ENCODE measurements at regions not wholly inside any gene's neighbourhood (a gene's known extent, or its start where the extent isn't known, plus 50 kb on each side); places are given as distances from the start of the nearest gene placed in this dataset.
"Not testable (repeated sequence)": the region's sequence is repeated elsewhere in the genome, so short reads cannot be mapped to it uniquely, and the experiment has no call there.

DNA sequence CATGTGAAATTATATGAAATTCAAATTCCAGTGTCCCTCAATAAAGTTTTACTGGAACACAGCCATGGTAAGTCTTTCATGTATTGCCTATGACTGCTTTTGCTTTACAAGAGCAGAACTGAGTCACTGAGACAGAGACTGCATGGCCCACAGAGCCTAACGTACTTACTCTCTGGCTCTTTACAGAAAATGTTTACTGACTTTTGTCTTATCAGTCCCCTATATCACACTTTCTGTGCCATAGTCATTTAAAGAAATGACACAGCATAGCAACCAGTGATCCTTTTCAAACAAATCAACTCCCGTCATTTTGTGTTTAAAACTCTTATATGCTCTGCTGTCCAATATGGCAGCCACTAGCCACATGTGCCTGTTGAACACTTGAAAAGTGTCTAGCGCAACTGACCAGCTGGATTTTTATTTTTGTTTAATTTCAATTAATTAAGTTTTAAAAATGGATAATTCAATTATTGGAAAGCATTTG is 129.7 kb upstream of the CDIN1 start:
- Histone ChIP-seq H3K9me3 (ENCODE audit: control insufficient read depth, low read depth, low read length) (no peaks in the 10 kb centered on the region), H3K79me1 (ENCODE audit: insufficient read depth, low read depth, low read length, poor library complexity, severe bottlenecking) (no peaks in the 10 kb centered on the region), H3K4me1 (ENCODE audit: insufficient read depth, low read length) (no peaks in the 10 kb centered on the region), H3K27me3 (ENCODE audit: insufficient read depth, low read length) (no peaks in the 10 kb centered on the region), H4K20me1 (ENCODE audit: control insufficient read depth, insufficient read depth, insufficient read length) (no peaks in the 10 kb centered on the region), H3K27ac (ENCODE audit: insufficient read length, low read depth, low read length) (no peak overlapping the region), H3K56ac (ENCODE audit: insufficient read length, low read depth, low read length) (no peak overlapping the region), H3T11ph (ENCODE audit: low read length) (no peak overlapping the region), H2BK120ac (ENCODE audit: low read depth, low read length, poor library complexity, severe bottlenecking) (no peak overlapping the region), H3K9ac (ENCODE audit: extremely low read depth, insufficient read length, low read length) (no peak overlapping the region), H2AK5ac (ENCODE audit: insufficient read length, low read length) (no peak overlapping the region), H3K23ac (ENCODE audit: insufficient read length, low read depth, low read length) (no peak overlapping the region), H2BK20ac (ENCODE audit: low read depth, low read length, poor library complexity, severe bottlenecking) (no peak overlapping the region), H4K8ac (replicated peaks; ENCODE audit: insufficient read length, low read depth, low read length) (no peak overlapping the region), H3K79me2 (ENCODE audit: insufficient read depth, low read length) (no peaks in the 10 kb centered on the region), H3K4ac (ENCODE audit: low read depth, low read length) (no peak overlapping the region), H2BK15ac (ENCODE audit: low read depth, low read length) (no peak overlapping the region), H3K14ac (ENCODE audit: insufficient read depth, low read length) (no peak overlapping the region), H3K23me2 (ENCODE audit: insufficient read length, low read depth, low read length, poor library complexity, severe bottlenecking) (no peaks in the 10 kb centered on the region), H2BK12ac (ENCODE audit: insufficient read length, low read depth, low read length) (no peak overlapping the region), H3K4me2 (ENCODE audit: insufficient read depth, insufficient read length, low read length) (no peak overlapping the region), H3K18ac (ENCODE audit: insufficient read length, low read depth, low read length) (no peak overlapping the region), H4K5ac (ENCODE audit: insufficient read length, low read depth, low read length) (no peak overlapping the region), H2AFZ (ENCODE audit: low read length) (no peak overlapping the region), H2BK5ac (ENCODE audit: insufficient read length, low read length) (no peak overlapping the region), H4K91ac (ENCODE audit: insufficient read length, low read depth, low read length) (no peak overlapping the region)
- DNase-seq, result no peak
- Mint-ChIP-seq H3K27ac (no peak overlapping the region), H3K9me3 (no peaks in the 10 kb centered on the region), H3K27me3 (ENCODE audit: low read depth) (no peaks in the 10 kb centered on the region; the same call in 1 of the 2 replicates), H3K4me3 (no peak overlapping the region), H3K36me3 (ENCODE audit: insufficient read depth in 1 of 3, low read depth in 3 of 3) (no peaks in the 10 kb centered on the region), H3K4me1 (peaks cover 9 to 14% of the 10 kb centered on the region in 2 experiments)
- TF ChIP-seq, protein P1, sequence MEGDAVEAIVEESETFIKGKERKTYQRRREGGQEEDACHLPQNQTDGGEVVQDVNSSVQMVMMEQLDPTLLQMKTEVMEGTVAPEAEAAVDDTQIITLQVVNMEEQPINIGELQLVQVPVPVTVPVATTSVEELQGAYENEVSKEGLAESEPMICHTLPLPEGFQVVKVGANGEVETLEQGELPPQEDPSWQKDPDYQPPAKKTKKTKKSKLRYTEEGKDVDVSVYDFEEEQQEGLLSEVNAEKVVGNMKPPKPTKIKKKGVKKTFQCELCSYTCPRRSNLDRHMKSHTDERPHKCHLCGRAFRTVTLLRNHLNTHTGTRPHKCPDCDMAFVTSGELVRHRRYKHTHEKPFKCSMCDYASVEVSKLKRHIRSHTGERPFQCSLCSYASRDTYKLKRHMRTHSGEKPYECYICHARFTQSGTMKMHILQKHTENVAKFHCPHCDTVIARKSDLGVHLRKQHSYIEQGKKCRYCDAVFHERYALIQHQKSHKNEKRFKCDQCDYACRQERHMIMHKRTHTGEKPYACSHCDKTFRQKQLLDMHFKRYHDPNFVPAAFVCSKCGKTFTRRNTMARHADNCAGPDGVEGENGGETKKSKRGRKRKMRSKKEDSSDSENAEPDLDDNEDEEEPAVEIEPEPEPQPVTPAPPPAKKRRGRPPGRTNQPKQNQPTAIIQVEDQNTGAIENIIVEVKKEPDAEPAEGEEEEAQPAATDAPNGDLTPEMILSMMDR (conservative IDR thresholded peaks at IDR 0.05), result no peak
- WGBS (ENCODE audit: extremely low coverage, insufficient read length, low lambda C conversion rate), result no CpG with 5 or more reads among the region's 3 CpGs

DNA sequence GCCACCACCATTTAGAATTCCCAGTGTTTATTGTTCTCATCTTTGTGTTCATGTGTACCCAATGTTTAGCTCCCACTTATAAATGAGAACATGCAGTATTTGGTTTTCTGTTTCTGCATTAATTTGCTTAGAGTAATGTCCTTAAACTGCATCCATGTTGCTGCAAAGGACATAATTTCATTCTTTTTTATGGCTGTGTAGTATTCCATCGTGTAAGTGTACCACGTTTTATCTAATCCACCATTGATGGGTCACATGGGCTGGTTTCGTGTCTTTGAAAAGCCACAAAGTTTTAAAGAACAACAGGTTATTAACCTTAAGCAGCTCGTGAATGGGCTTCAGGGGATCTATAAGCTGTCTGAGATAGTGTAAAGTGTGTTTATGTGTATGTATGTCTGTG is 125.2 kb upstream of the CDIN1 start:
- peaks cover 11 to 16% of the 10 kb centered on the region in 2 experiments for H3K4me1 Mint-ChIP-seq
- not testable (repeated sequence) for H2AK5ac ChIP-seq (ENCODE audit: insufficient read length, low read length); H3K4me3 Mint-ChIP-seq; H4K20me1 ChIP-seq (ENCODE audit: control insufficient read depth, insufficient read depth, insufficient read length); H3K27ac Mint-ChIP-seq; H4K91ac ChIP-seq (ENCODE audit: insufficient read length, low read depth, low read length); H2BK12ac ChIP-seq (ENCODE audit: insufficient read length, low read depth, low read length); H3K4me1 ChIP-seq (ENCODE audit: insufficient read depth, low read length); H3K79me1 ChIP-seq (ENCODE audit: insufficient read depth, low read depth, low read length, poor library complexity, severe bottlenecking); H3K27me3 Mint-ChIP-seq (ENCODE audit: low read depth); H3K27ac ChIP-seq (ENCODE audit: insufficient read length, low read depth, low read length); H3K23ac ChIP-seq (ENCODE audit: insufficient read length, low read depth, low read length); H3K9ac ChIP-seq (ENCODE audit: extremely low read depth, insufficient read length, low read length); H2BK5ac ChIP-seq (ENCODE audit: insufficient read length, low read length); H2BK20ac ChIP-seq (ENCODE audit: low read depth, low read length, poor library complexity, severe bottlenecking); H3K14ac ChIP-seq (ENCODE audit: insufficient read depth, low read length); H3K23me2 ChIP-seq (ENCODE audit: insufficient read length, low read depth, low read length, poor library complexity, severe bottlenecking); H3K9me3 Mint-ChIP-seq; H3K79me2 ChIP-seq (ENCODE audit: insufficient read depth, low read length); H3K18ac ChIP-seq (ENCODE audit: insufficient read length, low read depth, low read length); H3K36me3 Mint-ChIP-seq (ENCODE audit: insufficient read depth in 1 of 3, low read depth in 3 of 3); H3K4me2 ChIP-seq (ENCODE audit: insufficient read depth, insufficient read length, low read length); H3T11ph ChIP-seq (ENCODE audit: low read length); H4K5ac ChIP-seq (ENCODE audit: insufficient read length, low read depth, low read length); H3K27me3 ChIP-seq (ENCODE audit: insufficient read depth, low read length); H3K9me3 ChIP-seq (ENCODE audit: control insufficient read depth, low read depth, low read length); DNase-seq; H3K56ac ChIP-seq (ENCODE audit: insufficient read length, low read depth, low read length); H2BK120ac ChIP-seq (ENCODE audit: low read depth, low read length, poor library complexity, severe bottlenecking); H4K8ac ChIP-seq (replicated peaks; ENCODE audit: insufficient read length, low read depth, low read length); H2AFZ ChIP-seq (ENCODE audit: low read length); H2BK15ac ChIP-seq (ENCODE audit: low read depth, low read length); H3K4ac ChIP-seq (ENCODE audit: low read depth, low read length)
- WGBS (ENCODE audit: extremely low coverage, insufficient read length, low lambda C conversion rate), result no CpG with 5 or more reads among the region's 4 CpGs

All from H9 (cell line).